ENCODE measurements at regions not wholly inside any gene's neighbourhood (a gene's known extent, or its start where the extent isn't known, plus 50 kb on each side); places are given as distances from the start of the nearest gene placed in this dataset.

DNA sequence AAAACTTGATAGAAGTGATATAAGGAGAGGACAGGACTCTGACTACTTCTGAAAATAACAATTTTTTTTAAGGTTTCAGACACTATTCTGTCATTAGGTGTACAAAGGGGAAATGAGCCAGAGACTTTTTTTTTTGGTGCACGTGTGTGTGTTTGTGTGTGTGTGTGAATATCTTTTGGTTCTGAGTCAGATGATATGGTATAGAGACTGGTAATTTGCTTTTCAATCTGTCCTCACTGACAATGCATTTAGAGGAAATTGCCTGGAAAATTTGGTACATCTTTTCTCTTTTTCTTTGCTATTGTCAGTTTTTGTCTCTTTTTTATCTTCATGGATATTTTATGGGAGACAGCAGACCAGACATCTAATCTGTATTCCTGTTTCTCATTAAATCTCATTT, 59.3 kb downstream of the DDIT4L start:
- DNase-seq (ENCODE audit: low spot score): no peak

DNA sequence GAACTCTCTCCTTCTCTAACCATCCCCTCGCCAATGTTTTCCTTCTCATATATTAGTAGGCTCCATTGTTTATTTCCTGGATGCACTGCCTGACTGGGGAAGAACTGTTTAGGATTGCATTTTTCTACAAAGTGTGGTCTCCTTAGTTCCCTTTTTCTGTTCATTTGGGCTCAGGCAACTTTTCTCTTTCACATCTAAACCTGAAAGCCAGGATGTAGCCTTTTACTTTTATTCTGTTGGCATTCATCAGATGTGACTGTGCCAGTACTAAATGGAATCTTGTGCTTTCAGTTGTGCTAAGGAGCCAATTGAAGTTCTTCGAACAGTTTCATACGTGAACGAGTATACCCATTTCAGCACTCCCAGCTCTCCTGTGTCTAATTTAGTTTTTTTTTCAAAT, 59.8 kb downstream of the DDIT4L start:
- Mint-ChIP-seq H3K27me3 (ENCODE audit: unreplicated experiment) (no peaks in the 10 kb centered on the region), H3K36me3 (ENCODE audit: low read depth, unreplicated experiment) (no peaks in the 10 kb centered on the region), H3K4me1 (ENCODE audit: unreplicated experiment) (no peaks in the 10 kb centered on the region), H3K9me3 (ENCODE audit: unreplicated experiment) (no peaks in the 10 kb centered on the region), H3K4me3 (ENCODE audit: unreplicated experiment) (no peak overlapping the region), H3K27ac (ENCODE audit: unreplicated experiment) (no peak overlapping the region)
- DNase-seq (ENCODE audit: low spot score): no peak
- TF ChIP-seq, protein P1, sequence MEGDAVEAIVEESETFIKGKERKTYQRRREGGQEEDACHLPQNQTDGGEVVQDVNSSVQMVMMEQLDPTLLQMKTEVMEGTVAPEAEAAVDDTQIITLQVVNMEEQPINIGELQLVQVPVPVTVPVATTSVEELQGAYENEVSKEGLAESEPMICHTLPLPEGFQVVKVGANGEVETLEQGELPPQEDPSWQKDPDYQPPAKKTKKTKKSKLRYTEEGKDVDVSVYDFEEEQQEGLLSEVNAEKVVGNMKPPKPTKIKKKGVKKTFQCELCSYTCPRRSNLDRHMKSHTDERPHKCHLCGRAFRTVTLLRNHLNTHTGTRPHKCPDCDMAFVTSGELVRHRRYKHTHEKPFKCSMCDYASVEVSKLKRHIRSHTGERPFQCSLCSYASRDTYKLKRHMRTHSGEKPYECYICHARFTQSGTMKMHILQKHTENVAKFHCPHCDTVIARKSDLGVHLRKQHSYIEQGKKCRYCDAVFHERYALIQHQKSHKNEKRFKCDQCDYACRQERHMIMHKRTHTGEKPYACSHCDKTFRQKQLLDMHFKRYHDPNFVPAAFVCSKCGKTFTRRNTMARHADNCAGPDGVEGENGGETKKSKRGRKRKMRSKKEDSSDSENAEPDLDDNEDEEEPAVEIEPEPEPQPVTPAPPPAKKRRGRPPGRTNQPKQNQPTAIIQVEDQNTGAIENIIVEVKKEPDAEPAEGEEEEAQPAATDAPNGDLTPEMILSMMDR (IDR thresholded peaks at IDR 0.05; ENCODE audit: unreplicated experiment): no peak

More for the DNA sequence above, 59.3 kb downstream of the DDIT4L start:
- Mint-ChIP-seq H3K9me3 (ENCODE audit: unreplicated experiment) (no peaks in the 10 kb centered on the region), H3K36me3 (ENCODE audit: low read depth, unreplicated experiment) (no peaks in the 10 kb centered on the region), H3K4me1 (ENCODE audit: unreplicated experiment) (no peaks in the 10 kb centered on the region), H3K27ac (ENCODE audit: unreplicated experiment) (no peak overlapping the region), H3K27me3 (ENCODE audit: unreplicated experiment) (peaks cover 2% of the 10 kb centered on the region), H3K4me3 (ENCODE audit: unreplicated experiment) (no peak overlapping the region)
- TF ChIP-seq, protein P1 (IDR thresholded peaks at IDR 0.05; ENCODE audit: unreplicated experiment): no peak

DNA sequence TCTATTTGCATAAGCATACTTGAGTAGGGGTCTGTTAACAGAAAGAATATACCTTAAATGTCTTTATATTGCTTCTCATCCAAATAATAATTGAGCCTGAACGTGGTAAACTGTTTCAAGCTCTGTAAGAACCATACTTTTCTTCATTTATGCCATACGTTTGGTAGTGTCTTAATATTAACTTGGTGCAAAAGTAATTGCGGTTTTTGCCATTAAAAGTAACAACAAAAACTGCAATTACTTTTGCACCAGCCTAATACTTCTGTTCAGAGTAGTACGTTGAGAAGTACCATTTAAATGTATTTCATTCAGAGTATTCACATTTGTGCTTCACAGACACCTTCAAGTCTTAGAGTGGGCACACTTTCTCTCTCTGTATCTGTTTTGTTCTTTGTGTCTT, 60.5 kb downstream of the DDIT4L start:
- H3K4me3 Mint-ChIP-seq (ENCODE audit: unreplicated experiment): no peak overlapping the region
- TF ChIP-seq, protein P1 (IDR thresholded peaks at IDR 0.05; ENCODE audit: unreplicated experiment): no peak
- no peaks in the 10 kb centered on the region for H3K27me3 Mint-ChIP-seq (ENCODE audit: unreplicated experiment)
- no peaks in the 10 kb centered on the region for H3K4me1 Mint-ChIP-seq (ENCODE audit: unreplicated experiment)
- H3K9me3 Mint-ChIP-seq (ENCODE audit: unreplicated experiment): no peaks in the 10 kb centered on the region
- no peaks in the 10 kb centered on the region for H3K36me3 Mint-ChIP-seq (ENCODE audit: low read depth, unreplicated experiment)
- no peak overlapping the region for H3K27ac Mint-ChIP-seq (ENCODE audit: unreplicated experiment)
- no peak for DNase-seq (ENCODE audit: low spot score)

DNA sequence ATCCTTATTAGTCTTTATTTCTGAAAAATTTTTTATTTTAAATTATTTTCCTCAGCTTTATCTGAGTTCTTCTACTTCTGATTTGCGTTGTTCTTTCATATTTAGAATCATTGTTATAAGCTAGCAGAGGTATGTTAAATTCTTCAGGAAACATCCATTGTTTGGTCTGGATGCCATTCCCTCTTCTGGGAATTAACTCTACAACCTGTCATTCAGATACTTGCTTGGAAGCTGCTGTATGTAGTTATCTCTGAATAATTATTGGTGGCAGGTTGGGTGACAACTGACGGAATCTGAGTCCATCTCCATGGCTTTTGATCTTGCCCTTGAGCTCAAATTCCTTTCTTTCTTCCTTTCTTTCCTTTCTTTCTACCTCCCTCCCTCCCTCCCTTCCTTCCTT, 61.9 kb downstream of the DDIT4L start:
- H3K4me1 Mint-ChIP-seq (ENCODE audit: unreplicated experiment): no peaks in the 10 kb centered on the region
- H3K36me3 Mint-ChIP-seq (ENCODE audit: low read depth, unreplicated experiment): no peaks in the 10 kb centered on the region
- TF ChIP-seq, protein P1 (IDR thresholded peaks at IDR 0.05; ENCODE audit: unreplicated experiment): no peak
- no peak for DNase-seq (ENCODE audit: low spot score)
- H3K9me3 Mint-ChIP-seq (ENCODE audit: unreplicated experiment): no peaks in the 10 kb centered on the region
- H3K4me3 Mint-ChIP-seq (ENCODE audit: unreplicated experiment): no peak overlapping the region
- no peaks in the 10 kb centered on the region for H3K27me3 Mint-ChIP-seq (ENCODE audit: unreplicated experiment)
- H3K27ac Mint-ChIP-seq (ENCODE audit: unreplicated experiment): no peak overlapping the region

DNA sequence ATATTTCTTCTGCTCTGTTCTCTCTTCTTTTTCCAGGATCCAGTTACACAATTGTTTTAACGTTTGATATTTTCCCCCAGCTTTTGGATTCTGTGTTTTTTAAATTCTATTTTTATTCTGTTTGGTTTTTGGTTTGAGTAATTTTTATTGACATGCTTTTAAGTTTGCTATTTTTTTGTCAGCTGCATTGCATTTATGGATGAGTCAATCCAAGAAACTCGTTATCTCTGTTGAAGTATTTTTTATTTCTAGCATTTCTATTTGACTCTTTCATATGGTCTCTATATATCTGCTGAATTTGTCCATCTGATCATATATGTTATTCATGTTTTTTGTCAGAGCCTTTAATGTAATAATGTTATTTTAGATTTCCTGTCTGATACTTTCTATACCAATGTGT, 65.6 kb downstream of the DDIT4L start:
- Mint-ChIP-seq H3K4me1 (ENCODE audit: unreplicated experiment) (no peaks in the 10 kb centered on the region), H3K27me3 (ENCODE audit: unreplicated experiment) (no peaks in the 10 kb centered on the region), H3K36me3 (ENCODE audit: low read depth, unreplicated experiment) (no peaks in the 10 kb centered on the region), H3K9me3 (ENCODE audit: unreplicated experiment) (no peaks in the 10 kb centered on the region), H3K4me3 (ENCODE audit: unreplicated experiment) (no peak overlapping the region), H3K27ac (ENCODE audit: unreplicated experiment) (no peak overlapping the region)
- TF ChIP-seq, protein P1 (IDR thresholded peaks at IDR 0.05; ENCODE audit: unreplicated experiment): no peak
- no peak for DNase-seq (ENCODE audit: low spot score)
